ENCODE measurements at regions not wholly inside any gene's neighbourhood (a gene's known extent, or its start where the extent isn't known, plus 50 kb on each side); places are given as distances from the start of the nearest gene placed in this dataset.

- TF ChIP-seq, protein P1, sequence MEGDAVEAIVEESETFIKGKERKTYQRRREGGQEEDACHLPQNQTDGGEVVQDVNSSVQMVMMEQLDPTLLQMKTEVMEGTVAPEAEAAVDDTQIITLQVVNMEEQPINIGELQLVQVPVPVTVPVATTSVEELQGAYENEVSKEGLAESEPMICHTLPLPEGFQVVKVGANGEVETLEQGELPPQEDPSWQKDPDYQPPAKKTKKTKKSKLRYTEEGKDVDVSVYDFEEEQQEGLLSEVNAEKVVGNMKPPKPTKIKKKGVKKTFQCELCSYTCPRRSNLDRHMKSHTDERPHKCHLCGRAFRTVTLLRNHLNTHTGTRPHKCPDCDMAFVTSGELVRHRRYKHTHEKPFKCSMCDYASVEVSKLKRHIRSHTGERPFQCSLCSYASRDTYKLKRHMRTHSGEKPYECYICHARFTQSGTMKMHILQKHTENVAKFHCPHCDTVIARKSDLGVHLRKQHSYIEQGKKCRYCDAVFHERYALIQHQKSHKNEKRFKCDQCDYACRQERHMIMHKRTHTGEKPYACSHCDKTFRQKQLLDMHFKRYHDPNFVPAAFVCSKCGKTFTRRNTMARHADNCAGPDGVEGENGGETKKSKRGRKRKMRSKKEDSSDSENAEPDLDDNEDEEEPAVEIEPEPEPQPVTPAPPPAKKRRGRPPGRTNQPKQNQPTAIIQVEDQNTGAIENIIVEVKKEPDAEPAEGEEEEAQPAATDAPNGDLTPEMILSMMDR (IDR thresholded peaks at IDR 0.05; ENCODE audit: low read depth, low read length) = no peak
- TF ChIP-seq POLR2A (IDR thresholded peaks at IDR 0.05; ENCODE audit: extremely low read depth, insufficient read length) = no peak
- no peak for TF ChIP-seq MYC (IDR thresholded peaks at IDR 0.05; ENCODE audit: low read depth, low read length)
- TF ChIP-seq, protein P2, sequence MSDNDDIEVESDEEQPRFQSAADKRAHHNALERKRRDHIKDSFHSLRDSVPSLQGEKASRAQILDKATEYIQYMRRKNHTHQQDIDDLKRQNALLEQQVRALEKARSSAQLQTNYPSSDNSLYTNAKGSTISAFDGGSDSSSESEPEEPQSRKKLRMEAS (IDR thresholded peaks at IDR 0.05; ENCODE audit: low read depth, low read length) = no peak
Measured at GRCh38 chr1:64397541-64397940, 72.4 kb upstream of the CACHD1 start.
